ENCODE measurements at regions not wholly inside any gene's neighbourhood (a gene's known extent, or its start where the extent isn't known, plus 50 kb on each side); places are given as distances from the start of the nearest gene placed in this dataset.

GRCh38 chr5:44233691-44234090 is 155.5 kb downstream of the FGF10 start:
- TF ChIP-seq ZC3H10 (CRISPR knock-in tag; IDR thresholded peaks at IDR 0.05) = no peak
- TF ChIP-seq ARNTL (CRISPR knock-in tag; IDR thresholded peaks at IDR 0.05; ENCODE audit: borderline replicate concordance, low read depth) = no peak
- no peak for TF ChIP-seq PATZ1 (CRISPR knock-in tag; IDR thresholded peaks at IDR 0.05; ENCODE audit: borderline replicate concordance)
- no peak for TF ChIP-seq ZFP30 (CRISPR knock-in tag; IDR thresholded peaks at IDR 0.05)
- TF ChIP-seq SNAI2 (CRISPR knock-in tag; IDR thresholded peaks at IDR 0.05) = no peak
- TF ChIP-seq TCF4 (CRISPR knock-in tag; IDR thresholded peaks at IDR 0.05; ENCODE audit: borderline replicate concordance) = no peak
- TF ChIP-seq TSHZ2 (CRISPR knock-in tag; IDR thresholded peaks at IDR 0.05) = no peak
- no peak for TF ChIP-seq TOX (CRISPR knock-in tag; IDR thresholded peaks at IDR 0.05; ENCODE audit: borderline replicate concordance)
- no peak for TF ChIP-seq ZNF8 (CRISPR knock-in tag; IDR thresholded peaks at IDR 0.05)
